IMR-90 (cell line): ENCODE measurements at regions not wholly inside any gene's neighbourhood (a gene's known extent, or its start where the extent isn't known, plus 50 kb on each side); places are given as distances from the start of the nearest gene placed in this dataset.

Source experiments
- ATAC-seq: fragments of 200-7000 bp; cut with Tn5 transposase; 2 replicates; pipeline ENCODE4 v1.9.1; 2020; ENCODE audit warnings: low read depth, mild to moderate bottlenecking, moderate library complexity
- BruUV-seq: library from RNA; stranded (reverse); fragments of 400-500 nt; replicated peaks from 2 replicates; lab custom pipeline; 2021; lab: Mats Ljungman, UMichigan
- CTCF ChIA-PET: fragments of 300-600 bp; formaldehyde crosslinking; extraction: SDS; loops from one replicate; lab custom pipeline; 2021; ENCODE audit warnings: antibody characterized with exemption; lab: Yijun Ruan, JAX
- POLR2A ChIA-PET: fragments of 300-600 bp; sonication (Branson Sonifier 250); formaldehyde crosslinking; loops from one replicate; lab custom pipeline; 2022; ENCODE audit warnings: antibody characterized with exemption; ENCODE audit not compliant: unreplicated experiment; lab: Charles Lee
- DNase-seq: peaks from one replicate; pipeline ENCODE4 v3.0.0; 2013
- H2AFZ ChIP-seq: replicated peaks from 2 replicates; pipeline ENCODE3; 2013; ENCODE audit warnings: low read length, mild to moderate bottlenecking; ENCODE audit not compliant: poor library complexity
- H2AK5ac ChIP-seq: 2 replicates; pipeline ENCODE4 v1.6.1; 2013; ENCODE audit warnings: low read depth, low read length, inconsistent platforms
- H2AK9ac ChIP-seq: replicated peaks from 2 replicates; pipeline ENCODE3; 2013; ENCODE audit warnings: mild to moderate bottlenecking, low read depth, low read length, moderate library complexity; ENCODE audit not compliant: poor library complexity
- H2BK120ac ChIP-seq: 2 replicates; pipeline ENCODE4 v1.6.1; 2013; ENCODE audit warnings: low read depth, low read length, inconsistent platforms
- H2BK15ac ChIP-seq: 3 replicates; pipeline ENCODE4 v1.6.1; 2013; ENCODE audit warnings: low read depth, low read length, inconsistent platforms
- H2BK20ac ChIP-seq: 2 replicates; pipeline ENCODE4 v1.6.1; 2013; ENCODE audit warnings: low read depth, mild to moderate bottlenecking, inconsistent platforms, low read length, moderate library complexity
- H2BK5ac ChIP-seq: 2 replicates; pipeline ENCODE4 v1.6.1; 2013; ENCODE audit warnings: mild to moderate bottlenecking, low read depth, low read length, inconsistent platforms; ENCODE audit not compliant: poor library complexity, severe bottlenecking
- H3K14ac ChIP-seq: replicated peaks from 2 replicates; pipeline ENCODE4 v1.6.1; 2013; ENCODE audit warnings: low read depth, low read length, inconsistent platforms
- H3K18ac ChIP-seq: 2 replicates; pipeline ENCODE4 v1.6.1; 2013; ENCODE audit warnings: low read depth, low read length, control low read depth
- H3K23ac ChIP-seq: 2 replicates; pipeline ENCODE4 v1.6.1; 2013; ENCODE audit warnings: low read depth, low read length, inconsistent platforms
- H3K27ac ChIP-seq: 2 replicates; pipeline ENCODE4 v1.5.1; 2013; ENCODE audit warnings: mild to moderate bottlenecking, control low read depth, low read length; ENCODE audit not compliant: insufficient read depth
- H3K27me3 ChIP-seq: 2 replicates; pipeline ENCODE4 v1.6.1; 2013; ENCODE audit warnings: low read length; ENCODE audit not compliant: control insufficient read depth, insufficient read depth
- H3K36me3 ChIP-seq: 2 replicates; pipeline ENCODE4 v1.6.1; 2013; ENCODE audit warnings: low read length, mixed read lengths; ENCODE audit not compliant: control insufficient read depth, insufficient read depth
- H3K4ac ChIP-seq: 2 replicates; pipeline ENCODE4 v1.6.1; 2013; ENCODE audit warnings: low read depth, low read length, inconsistent platforms
- H3K4me1 ChIP-seq: 2 replicates; pipeline ENCODE4 v1.6.1; 2013; ENCODE audit warnings: low read length, mixed read lengths; ENCODE audit not compliant: control insufficient read depth, insufficient read depth
- H3K4me2 ChIP-seq: 2 replicates; pipeline ENCODE4 v1.6.1; 2013; ENCODE audit warnings: low read depth, mild to moderate bottlenecking, control low read depth, low read length, moderate library complexity
- H3K4me3 ChIP-seq: 2 replicates; pipeline ENCODE4 v1.5.1; 2013; ENCODE audit warnings: low read depth, mild to moderate bottlenecking, control low read depth, low read length, moderate library complexity; ENCODE audit not compliant: insufficient read depth
- H3K56ac ChIP-seq: 2 replicates; pipeline ENCODE4 v1.6.1; 2013; ENCODE audit warnings: low read length, inconsistent platforms; ENCODE audit not compliant: insufficient read depth; ENCODE audit errors: extremely low read depth
- H3K79me1 ChIP-seq, 2 experiments: 2 replicates each; pipeline ENCODE4 v1.6.1; 2013; ENCODE audit warnings: low read length in 2 of 2, inconsistent platforms in 1 of 2, low read depth in 1 of 2
- H3K9ac ChIP-seq: 2 replicates; pipeline ENCODE4 v1.6.1; 2013; ENCODE audit warnings: low read depth, low read length, control low read depth
- H3K9me1 ChIP-seq: 2 replicates; pipeline ENCODE4 v1.6.1; 2013; ENCODE audit warnings: low read length, inconsistent platforms; ENCODE audit not compliant: insufficient read depth
- H3K9me3 ChIP-seq: 2 replicates; pipeline ENCODE4 v1.6.1; 2013; ENCODE audit warnings: low read length; ENCODE audit not compliant: control insufficient read depth, insufficient read depth
- H4K20me1 ChIP-seq: 2 replicates; pipeline ENCODE4 v1.6.1; 2013; ENCODE audit warnings: low read length, inconsistent platforms; ENCODE audit not compliant: insufficient read depth
- H4K5ac ChIP-seq: 2 replicates; pipeline ENCODE4 v1.6.1; 2013; ENCODE audit warnings: mild to moderate bottlenecking, low read depth, low read length, control low read depth
- H4K8ac ChIP-seq, 2 experiments: 2 replicates each; pipeline ENCODE4 v1.6.1; 2013; ENCODE audit warnings: low read depth in 2 of 2, low read length in 2 of 2, control low read depth in 1 of 2, inconsistent platforms in 1 of 2
- H4K91ac ChIP-seq: 2 replicates; pipeline ENCODE4 v1.6.1; 2013; ENCODE audit warnings: low read depth, low read length, inconsistent platforms; ENCODE audit not compliant: insufficient read depth
- BHLHE40 ChIP-seq: fragments of 150-350 bp; IDR thresholded peaks from 2 replicates; pipeline ENCODE4 v1.6.1; 2016; ENCODE audit warnings: mild to moderate bottlenecking, low read depth, low read length
- MAZ ChIP-seq: IDR thresholded peaks from 2 replicates; pipeline ENCODE4 v1.6.1; 2012; ENCODE audit warnings: low read depth, mild to moderate bottlenecking, low read length, improper control_type of control experiment, moderate library complexity, borderline replicate concordance
- RFX5 ChIP-seq: IDR thresholded peaks from 2 replicates; pipeline ENCODE4 v1.8.0; 2012; ENCODE audit warnings: low read depth, mild to moderate bottlenecking, low read length, moderate library complexity
- WGBS, 2 experiments: methylation state at CpG; one replicate each; pipeline versions ENCODE4 v1.1.5 to v1.1.7; 2013; ENCODE audit warnings: missing lambda C conversion rate in 2 of 2; ENCODE audit not compliant: insufficient read length in 1 of 2; ENCODE audit errors: extremely low coverage in 2 of 2; 5-methylcytosine and 5-hydroxymethylcytosine counted together
- dilution Hi-C: fragments of 300-500 bp; cut with HindIII; formaldehyde crosslinking; loops from one replicate; pipeline ENCODE4 v1.14.3; 2018; ENCODE audit warnings: low sequenced_read_pairs; ENCODE audit not compliant: unreplicated experiment
- in situ Hi-C: fragments of 300-500 bp; cut with MboI; formaldehyde crosslinking; loops from 3 replicates; pipeline ENCODE4 v1.14.3; 2019; ENCODE audit warnings: low sequenced_read_pairs, inconsistent platforms, mixed read lengths
- intact Hi-C: fragments of 100-400 bp; cut with micrococcal nuclease; formaldehyde crosslinking; loops from 2 replicates; pipeline ENCODE4 v1.10.0; 2022
- TF ChIP-seq, protein P1 (sequence below): conservative IDR thresholded peaks from 2 replicates; pipeline ENCODE4 v1.5.1; 2012; ENCODE audit warnings: mild to moderate bottlenecking, low read depth, low read length, improper control_type of control experiment

DNA sequence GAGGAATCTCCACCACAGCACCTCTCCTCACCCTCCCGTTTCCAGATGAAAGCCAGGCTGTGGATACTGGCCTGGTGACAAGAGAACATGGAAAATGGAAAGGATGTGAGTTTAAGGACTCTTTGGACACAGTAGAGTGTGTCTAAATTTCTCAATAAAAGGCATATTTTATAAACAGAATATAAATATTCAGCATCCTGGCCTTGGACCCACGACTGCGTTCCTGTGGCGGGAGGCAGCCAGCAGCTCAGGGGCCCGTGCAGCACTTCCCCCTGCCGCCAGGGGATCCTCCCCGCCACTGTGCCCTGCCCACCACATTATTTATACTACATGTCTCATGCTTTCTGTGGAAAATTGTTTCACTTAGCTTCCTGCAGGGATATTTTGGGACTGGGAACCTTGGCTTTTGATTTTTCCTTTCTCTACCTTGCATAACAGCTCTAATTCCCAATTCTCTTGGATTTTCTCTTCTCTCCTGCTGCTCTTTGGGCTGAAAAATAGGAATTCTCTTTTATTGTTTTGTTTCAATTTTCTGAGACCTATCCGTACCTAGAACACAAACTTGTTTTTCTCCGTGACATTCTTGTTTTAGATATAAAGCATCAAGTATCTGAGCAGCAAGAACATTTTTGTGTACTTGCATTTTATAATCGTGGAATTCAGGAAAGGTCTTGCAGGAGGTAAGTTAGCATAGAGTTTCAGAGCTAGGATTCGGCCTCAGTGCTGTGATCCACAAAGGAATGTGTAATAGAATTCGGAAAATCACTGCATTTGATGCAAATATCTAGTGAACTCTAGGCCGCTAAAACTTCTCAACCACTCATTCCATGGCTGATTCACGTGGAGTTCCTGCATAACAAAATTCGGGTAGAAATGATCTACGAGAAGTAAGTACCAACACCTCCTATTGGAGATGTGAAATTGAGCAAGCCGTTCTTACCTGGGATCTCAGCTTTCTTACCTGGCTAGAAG, 107.7 kb upstream of the SPATA13 start:
- H3K18ac ChIP-seq = peak overlapping the region; percentile 68
- CTCF ChIA-PET = interaction anchor here (0.6 to 2.2 kb wide), 12 partner anchors 9 to 178 kb away, joined by 3 to 8 read pairs (median 4); no protein-coding TSS in a partner anchor
- no peaks in the 10 kb centered on the region for H3K36me3 ChIP-seq
- peaks cover 14% of the 10 kb centered on the region for H3K9me1 ChIP-seq
- peak; percentile 59 for ATAC-seq
- peak overlapping the region; percentile 59 for H2AFZ ChIP-seq
- H2BK5ac ChIP-seq = peak overlapping the region; percentile 12
- no peak overlapping the region for H4K5ac ChIP-seq
- peak overlapping the region; percentile 94 for H2BK120ac ChIP-seq
- DNase-seq = peak; percentile 30
- peak overlapping the region; percentile 85 for H2BK20ac ChIP-seq
- H3K4me1 ChIP-seq = peaks cover 14% of the 10 kb centered on the region
- H2AK5ac ChIP-seq = peak overlapping the region; percentile 94
- H3K14ac ChIP-seq = peak overlapping the region; percentile 94
- 0 out of 2 replicates have a peak overlapping the region, but pooled peaks have one; percentile 46 for H3K56ac ChIP-seq
- WGBS, 2 experiments = 67% methylated on average over 1 of the region's 17 CpGs; no CpG with 5 or more reads in 1 of the 2 experiments
- no peaks in the 10 kb centered on the region for H4K20me1 ChIP-seq
- H3K79me1 ChIP-seq = no peaks in the 10 kb centered on the region; a peak in 1 of 4 replicates
- H3K4me3 ChIP-seq = no peak overlapping the region
- H4K8ac ChIP-seq = peak overlapping the region in 1 of 2 experiments; percentile 81; a peak in 2 of 4 replicates
- peak; percentile 17; the same call in 1 of the 2 replicates for TF ChIP-seq MAZ
- TF ChIP-seq, protein P1, sequence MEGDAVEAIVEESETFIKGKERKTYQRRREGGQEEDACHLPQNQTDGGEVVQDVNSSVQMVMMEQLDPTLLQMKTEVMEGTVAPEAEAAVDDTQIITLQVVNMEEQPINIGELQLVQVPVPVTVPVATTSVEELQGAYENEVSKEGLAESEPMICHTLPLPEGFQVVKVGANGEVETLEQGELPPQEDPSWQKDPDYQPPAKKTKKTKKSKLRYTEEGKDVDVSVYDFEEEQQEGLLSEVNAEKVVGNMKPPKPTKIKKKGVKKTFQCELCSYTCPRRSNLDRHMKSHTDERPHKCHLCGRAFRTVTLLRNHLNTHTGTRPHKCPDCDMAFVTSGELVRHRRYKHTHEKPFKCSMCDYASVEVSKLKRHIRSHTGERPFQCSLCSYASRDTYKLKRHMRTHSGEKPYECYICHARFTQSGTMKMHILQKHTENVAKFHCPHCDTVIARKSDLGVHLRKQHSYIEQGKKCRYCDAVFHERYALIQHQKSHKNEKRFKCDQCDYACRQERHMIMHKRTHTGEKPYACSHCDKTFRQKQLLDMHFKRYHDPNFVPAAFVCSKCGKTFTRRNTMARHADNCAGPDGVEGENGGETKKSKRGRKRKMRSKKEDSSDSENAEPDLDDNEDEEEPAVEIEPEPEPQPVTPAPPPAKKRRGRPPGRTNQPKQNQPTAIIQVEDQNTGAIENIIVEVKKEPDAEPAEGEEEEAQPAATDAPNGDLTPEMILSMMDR = peak; percentile 11; the same call in 1 of the 2 replicates
- TF ChIP-seq RFX5 = no peak
- TF ChIP-seq BHLHE40 = no peak
- no peaks in the 10 kb centered on the region for H3K9me3 ChIP-seq
- POLR2A ChIA-PET = no interaction called here
- peak overlapping the region; percentile 93 for H3K4ac ChIP-seq
- peak overlapping the region; percentile 29 for H2AK9ac ChIP-seq
- no peak overlapping the region for H3K9ac ChIP-seq
- BruUV-seq = no TSS peak
- no peaks in the 10 kb centered on the region for H3K27me3 ChIP-seq
- H3K23ac ChIP-seq = peak overlapping the region; percentile 87; the same call in 1 of the 2 replicates
- intact Hi-C loops (loop anchor here (1.0 to 5.0 kb wide), 4 partner anchors 32 to 167 kb away; partner anchors contain the start of gene SPATA13), in situ Hi-C loops (loop anchor here (10.0 kb wide), 1 partner anchor 172 kb away; no protein-coding TSS in a partner anchor), dilution Hi-C loops (no loop called here)
- peak overlapping the region; percentile 92; the same call in 1 of the 3 replicates for H2BK15ac ChIP-seq
- H3K4me2 ChIP-seq = peak overlapping the region; percentile 44; the same call in 1 of the 2 replicates
- H3K27ac ChIP-seq = peak overlapping the region; percentile 19; the same call in 1 of the 2 replicates
- H4K91ac ChIP-seq = peak overlapping the region; percentile 75; the same call in 1 of the 2 replicates
